Left lung (tissue), 4 donors: ENCODE measurements at regions not wholly inside any gene's neighbourhood (a gene's known extent, or its start where the extent isn't known, plus 50 kb on each side); places are given as distances from the start of the nearest gene placed in this dataset.

Source experiments
- ATAC-seq: fragments of 200-7000 bp; cut with Tn5 transposase; one replicate; pipeline ENCODE4 v1.9.1; 2020; ENCODE audit warnings: moderate library complexity
- DNase-seq, 4 donors: peaks; one replicate each; pipeline ENCODE4 v3.0.0-alpha.2; 2013 to 2020
- H3K27ac ChIP-seq, 2 donors: fragments of 200-600 bp; sonication (generic) in 1 of 2; one replicate each; pipeline versions ENCODE4 v1.5.0 to v1.8.0; 2020 to 2021
- H3K27me3 ChIP-seq, 2 donors: fragments of 200-600 bp; sonication (generic) in 1 of 2; one replicate each; pipeline versions ENCODE4 v1.5.0 to v1.8.0; 2020 to 2021
- H3K36me3 ChIP-seq, 2 donors: fragments of 200-600 bp; sonication (generic) in 1 of 2; one replicate each; pipeline versions ENCODE4 v1.5.0 to v1.8.0; 2020 to 2021
- H3K4me1 ChIP-seq, 2 donors: fragments of 200-600 bp; one replicate each; pipeline ENCODE4 v1.8.0; 2021
- H3K4me3 ChIP-seq, 2 donors: fragments of 200-600 bp; sonication (generic) in 1 of 2; one replicate each; pipeline versions ENCODE4 v1.5.0 to v1.8.0; 2020 to 2021; ENCODE audit warnings: mild to moderate bottlenecking in 1 of 2
- H3K9me3 ChIP-seq, 2 donors: fragments of 200-600 bp; sonication (generic) in 1 of 2; one replicate each; pipeline versions ENCODE4 v1.5.0 to v1.8.0; 2020 to 2021
- intact Hi-C, 2 donors: fragments of 100-400 bp; cut with DNase I; formaldehyde crosslinking; loops; one replicate each; pipeline versions ENCODE4 v1.11.2 to v1.14.2; 2022
- TF ChIP-seq, protein P1 (sequence below), 2 donors: fragments of 200-600 bp; sonication (generic) in 1 of 2; IDR thresholded peaks; one replicate each; pipeline versions ENCODE4 v1.5.0 to v1.8.0; 2021; ENCODE audit warnings: antibody characterized with exemption in 2 of 2
- donor health status: DM: no; HTN: yes; CAD: no.
- donor health status: DM: no; HTN: no; CAD: no.

DNA sequence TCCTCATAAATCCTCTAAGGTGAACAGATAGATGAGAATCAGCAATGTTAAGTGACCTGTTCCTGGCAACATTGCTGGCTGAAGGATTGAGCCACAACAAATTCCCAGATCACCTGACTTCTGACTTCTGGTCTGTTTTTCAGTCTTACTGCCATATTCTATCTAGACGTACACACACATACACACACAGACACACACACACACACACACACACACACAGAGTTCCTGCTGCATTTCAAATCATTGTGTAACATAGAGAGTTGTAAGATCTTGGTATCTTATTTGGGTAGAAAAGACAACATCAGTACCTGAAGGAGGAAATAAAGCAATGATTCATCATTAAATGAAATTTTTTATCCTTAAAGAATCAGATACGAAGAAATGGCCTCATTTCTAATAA is 342.6 kb downstream of the MFSD1 start:
- Histone ChIP-seq H3K4me1 (no peaks in the 10 kb centered on the region), H3K27ac (no peak overlapping the region), H3K4me3 (no peak overlapping the region), H3K9me3 (no peaks in the 10 kb centered on the region), H3K36me3 (no peaks in the 10 kb centered on the region), H3K27me3 (no peaks in the 10 kb centered on the region)
- intact Hi-C loops, result no loop called here
- no peak for ATAC-seq
- TF ChIP-seq, protein P1, sequence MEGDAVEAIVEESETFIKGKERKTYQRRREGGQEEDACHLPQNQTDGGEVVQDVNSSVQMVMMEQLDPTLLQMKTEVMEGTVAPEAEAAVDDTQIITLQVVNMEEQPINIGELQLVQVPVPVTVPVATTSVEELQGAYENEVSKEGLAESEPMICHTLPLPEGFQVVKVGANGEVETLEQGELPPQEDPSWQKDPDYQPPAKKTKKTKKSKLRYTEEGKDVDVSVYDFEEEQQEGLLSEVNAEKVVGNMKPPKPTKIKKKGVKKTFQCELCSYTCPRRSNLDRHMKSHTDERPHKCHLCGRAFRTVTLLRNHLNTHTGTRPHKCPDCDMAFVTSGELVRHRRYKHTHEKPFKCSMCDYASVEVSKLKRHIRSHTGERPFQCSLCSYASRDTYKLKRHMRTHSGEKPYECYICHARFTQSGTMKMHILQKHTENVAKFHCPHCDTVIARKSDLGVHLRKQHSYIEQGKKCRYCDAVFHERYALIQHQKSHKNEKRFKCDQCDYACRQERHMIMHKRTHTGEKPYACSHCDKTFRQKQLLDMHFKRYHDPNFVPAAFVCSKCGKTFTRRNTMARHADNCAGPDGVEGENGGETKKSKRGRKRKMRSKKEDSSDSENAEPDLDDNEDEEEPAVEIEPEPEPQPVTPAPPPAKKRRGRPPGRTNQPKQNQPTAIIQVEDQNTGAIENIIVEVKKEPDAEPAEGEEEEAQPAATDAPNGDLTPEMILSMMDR (IDR thresholded peaks at IDR 0.05), result no peak
- DNase-seq, result no peak

DNA sequence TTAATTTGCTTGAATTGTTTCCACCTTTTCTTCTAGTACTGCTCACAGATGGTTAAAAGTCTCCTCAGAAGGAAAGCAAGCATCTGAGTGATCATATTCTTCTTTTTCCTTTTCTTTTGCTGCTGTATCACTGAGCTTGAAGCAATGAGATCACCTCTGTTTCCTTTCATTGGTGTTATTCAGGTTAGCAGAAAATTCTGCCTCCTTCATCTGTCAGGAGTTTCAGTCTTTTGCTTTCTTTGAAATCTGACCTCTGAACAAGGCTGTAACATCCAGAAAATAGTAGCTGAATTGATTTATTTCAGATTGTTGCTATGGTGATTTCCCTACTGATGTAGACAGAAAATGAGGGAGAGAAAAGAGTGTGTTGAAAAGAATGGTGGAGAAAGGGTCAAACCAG is 343.0 kb downstream of the MFSD1 start:
- H3K36me3 ChIP-seq, result no peaks in the 10 kb centered on the region
- DNase-seq (no peak), ATAC-seq (no peak)
- intact Hi-C loops, result no loop called here
- no peak overlapping the region for H3K4me3 ChIP-seq
- TF ChIP-seq, protein P1 (IDR thresholded peaks at IDR 0.05), result no peak
- no peaks in the 10 kb centered on the region for H3K4me1 ChIP-seq
- H3K9me3 ChIP-seq, result no peaks in the 10 kb centered on the region
- H3K27ac ChIP-seq, result no peak overlapping the region
- no peaks in the 10 kb centered on the region for H3K27me3 ChIP-seq

DNA sequence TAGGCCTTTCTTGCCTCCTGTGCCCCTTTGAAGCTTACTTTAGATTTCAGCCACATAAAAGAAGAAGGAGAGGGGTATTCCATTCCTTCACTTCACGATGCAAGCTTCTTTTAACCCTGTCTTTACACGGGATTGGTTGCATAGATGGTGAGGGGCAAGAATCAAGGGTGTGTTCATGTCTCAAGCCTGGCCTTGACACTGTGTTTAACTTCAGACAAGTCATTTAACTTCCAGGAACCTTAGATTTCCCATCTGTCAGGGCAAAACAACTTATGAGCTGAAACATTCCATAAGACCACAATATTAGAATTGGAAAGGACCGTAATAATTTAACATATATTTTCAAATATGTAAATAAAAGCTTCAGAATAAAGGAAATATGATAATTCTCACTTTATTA is 344.5 kb downstream of the MFSD1 start:
- H3K27ac ChIP-seq, result no peak overlapping the region
- no peaks in the 10 kb centered on the region for H3K27me3 ChIP-seq
- DNase-seq, result no peak
- H3K4me3 ChIP-seq, result no peak overlapping the region
- no peak for ATAC-seq
- intact Hi-C loops, result no loop called here
- H3K4me1 ChIP-seq, result no peaks in the 10 kb centered on the region
- TF ChIP-seq, protein P1 (IDR thresholded peaks at IDR 0.05), result no peak
- H3K36me3 ChIP-seq, result no peaks in the 10 kb centered on the region
- H3K9me3 ChIP-seq, result no peaks in the 10 kb centered on the region

DNA sequence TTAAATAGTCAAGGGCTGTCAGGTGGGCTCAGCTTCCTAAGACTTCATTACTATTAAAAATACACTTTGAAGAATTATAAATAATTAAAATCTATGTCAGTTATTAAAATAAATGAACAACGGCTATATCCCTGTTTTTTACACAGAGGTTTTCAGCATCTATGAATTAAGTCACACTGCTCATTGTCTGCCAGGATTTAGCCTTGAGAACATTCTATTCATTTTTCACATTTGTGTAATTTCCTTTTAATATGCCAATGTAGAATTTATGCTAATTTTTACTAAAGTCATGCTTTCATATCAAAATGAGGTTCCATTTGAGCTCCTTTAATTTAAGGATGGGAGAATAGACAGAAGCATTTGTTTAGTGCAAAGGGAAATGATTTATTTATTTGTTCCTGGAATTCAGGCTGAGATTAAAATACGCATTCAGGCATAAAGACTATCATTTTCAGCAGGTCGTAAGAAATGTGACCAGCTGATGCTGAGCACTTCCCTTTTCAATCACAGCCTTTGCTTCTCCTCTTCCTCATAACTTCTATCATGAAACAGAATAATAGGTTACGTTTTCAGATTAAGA is 345.1 kb downstream of the MFSD1 start:
- intact Hi-C loops, result no loop called here
- H3K27me3 ChIP-seq, result no peaks in the 10 kb centered on the region
- H3K27ac ChIP-seq, result no peak overlapping the region
- H3K36me3 ChIP-seq, result no peaks in the 10 kb centered on the region
- no peak overlapping the region for H3K4me3 ChIP-seq
- no peaks in the 10 kb centered on the region for H3K4me1 ChIP-seq
- TF ChIP-seq, protein P1 (IDR thresholded peaks at IDR 0.05), result no peak
- ATAC-seq (no peak), DNase-seq (no peak)
- no peaks in the 10 kb centered on the region for H3K9me3 ChIP-seq

DNA sequence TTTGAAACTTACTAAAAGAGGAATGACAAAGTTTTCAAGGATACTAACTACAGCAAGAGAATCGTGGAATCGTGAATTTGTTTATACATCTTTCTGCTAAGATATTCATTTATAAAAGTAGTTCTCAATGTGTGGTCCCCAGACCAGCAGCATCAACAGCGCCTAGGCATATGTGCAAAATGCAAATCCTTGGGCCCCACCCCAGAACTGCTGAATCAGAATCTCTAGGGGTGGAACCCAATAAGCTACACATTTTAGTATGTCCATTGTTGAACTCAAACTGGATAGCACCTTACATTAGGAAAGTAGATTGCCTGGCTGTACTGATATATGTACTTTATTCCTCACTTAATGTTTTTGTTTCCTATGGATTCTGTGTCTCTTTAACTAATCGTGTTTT is 346.0 kb downstream of the MFSD1 start:
- Histone ChIP-seq H3K27me3 (no peaks in the 10 kb centered on the region), H3K36me3 (no peaks in the 10 kb centered on the region), H3K4me3 (no peak overlapping the region), H3K27ac (no peak overlapping the region), H3K9me3 (no peaks in the 10 kb centered on the region), H3K4me1 (no peaks in the 10 kb centered on the region)
- TF ChIP-seq, protein P1 (IDR thresholded peaks at IDR 0.05), result no peak
- no peak for ATAC-seq
- intact Hi-C loops, result no loop called here
- DNase-seq, result no peak
